HG03457 (cell line): ENCODE measurements at regions not wholly inside any gene's neighbourhood (a gene's known extent, or its start where the extent isn't known, plus 50 kb on each side); places are given as distances from the start of the nearest gene placed in this dataset.

Experiments used
- ATAC-seq: cut with Tn5 transposase; IDR thresholded peaks from one replicate; pipeline ENCODE4 v1.9.1; 2021; ENCODE audit warnings: moderate number of reproducible peaks; ENCODE audit not compliant: unreplicated experiment

- ATAC-seq: no peak
Measured at GRCh38 chr22:48556222-48556621, 1271.5 kb downstream of the BRD1 start.

- ATAC-seq: no peak
Measured at GRCh38 chr22:48555606-48556005, 1272.1 kb downstream of the BRD1 start.

- no peak for ATAC-seq
Measured at GRCh38 chr22:48554893-48555572, 1272.6 kb downstream of the BRD1 start.

GRCh38 chr22:48553694-48554308, 1273.9 kb downstream of the BRD1 start:
- ATAC-seq: no peak

GRCh38 chr22:48553119-48553518, 1274.6 kb downstream of the BRD1 start:
- no peak for ATAC-seq

GRCh38 chr22:48551716-48552268, 1275.9 kb downstream of the BRD1 start:
- no peak for ATAC-seq

- no peak for ATAC-seq
Measured at GRCh38 chr22:48551061-48551460, 1276.6 kb downstream of the BRD1 start.

GRCh38 chr22:48548391-48548790, 1279.3 kb downstream of the BRD1 start:
- ATAC-seq: no peak

GRCh38 chr22:48547971-48548370, 1279.7 kb downstream of the BRD1 start:
- no peak for ATAC-seq

- no peak for ATAC-seq
Measured at GRCh38 chr22:48546653-48547424, 1280.8 kb downstream of the BRD1 start.

- ATAC-seq: no peak
Measured at GRCh38 chr22:48545987-48546386, 1281.7 kb downstream of the BRD1 start.

- no peak for ATAC-seq
Measured at GRCh38 chr22:48541401-48542098, 1286.1 kb downstream of the BRD1 start.

- ATAC-seq: no peak
Measured at GRCh38 chr22:48539261-48539660, 1288.4 kb downstream of the BRD1 start.

GRCh38 chr22:48538291-48538820, 1289.3 kb downstream of the BRD1 start:
- ATAC-seq: no peak

GRCh38 chr22:48537343-48537680, 1290.4 kb downstream of the BRD1 start:
- ATAC-seq: no peak

- ATAC-seq: no peak
Measured at GRCh38 chr22:48536541-48537342, 1290.9 kb downstream of the BRD1 start.

- no peak for ATAC-seq
Measured at GRCh38 chr22:48535868-48536540, 1291.7 kb downstream of the BRD1 start.

GRCh38 chr22:48534395-48534958, 1293.2 kb downstream of the BRD1 start:
- no peak for ATAC-seq

- ATAC-seq: no peak
Measured at GRCh38 chr22:48532986-48533385, 1294.7 kb downstream of the BRD1 start.
